Glutamatergic neuron (in vitro differentiated cells): ENCODE measurements at regions not wholly inside any gene's neighbourhood (a gene's known extent, or its start where the extent isn't known, plus 50 kb on each side); places are given as distances from the start of the nearest gene placed in this dataset.
A peak's percentile ranks its signal among the peaks of the same experiment; 100 is the strongest.

Experiments
- DNase-seq: peaks from one replicate; pipeline ENCODE4 v3.0.0; 2022
- H3K27ac Mint-ChIP-seq: one replicate; pipeline ENCODE4 v1.8.0; 2020; ENCODE audit warnings: mild to moderate bottlenecking, mixed read lengths, inconsistent platforms; ENCODE audit not compliant: unreplicated experiment
- H3K27me3 Mint-ChIP-seq: one replicate; pipeline ENCODE4 v1.8.0; 2020; ENCODE audit warnings: mild to moderate bottlenecking, moderate library complexity, mixed read lengths, inconsistent platforms; ENCODE audit not compliant: unreplicated experiment
- H3K36me3 Mint-ChIP-seq: one replicate; pipeline ENCODE4 v1.8.0; 2020; ENCODE audit warnings: mild to moderate bottlenecking, mixed read lengths, inconsistent platforms; ENCODE audit not compliant: unreplicated experiment
- H3K4me1 Mint-ChIP-seq: one replicate; pipeline ENCODE4 v1.8.0; 2020; ENCODE audit warnings: mild to moderate bottlenecking, low read depth, mixed read lengths, inconsistent platforms; ENCODE audit not compliant: unreplicated experiment
- H3K4me3 Mint-ChIP-seq: one replicate; pipeline ENCODE4 v1.8.0; 2020; ENCODE audit warnings: mild to moderate bottlenecking, mixed read lengths, inconsistent platforms; ENCODE audit not compliant: unreplicated experiment
- H3K9me3 Mint-ChIP-seq: one replicate; pipeline ENCODE4 v1.8.0; 2020; ENCODE audit warnings: mild to moderate bottlenecking, moderate library complexity, mixed read lengths, inconsistent platforms; ENCODE audit not compliant: unreplicated experiment
- CTCF ChIP-seq: fragments of 200-600 bp; sonication (generic); IDR thresholded peaks from one replicate; pipeline ENCODE4 v1.5.0; 2021; ENCODE audit not compliant: partially characterized antibody, unreplicated experiment

DNA sequence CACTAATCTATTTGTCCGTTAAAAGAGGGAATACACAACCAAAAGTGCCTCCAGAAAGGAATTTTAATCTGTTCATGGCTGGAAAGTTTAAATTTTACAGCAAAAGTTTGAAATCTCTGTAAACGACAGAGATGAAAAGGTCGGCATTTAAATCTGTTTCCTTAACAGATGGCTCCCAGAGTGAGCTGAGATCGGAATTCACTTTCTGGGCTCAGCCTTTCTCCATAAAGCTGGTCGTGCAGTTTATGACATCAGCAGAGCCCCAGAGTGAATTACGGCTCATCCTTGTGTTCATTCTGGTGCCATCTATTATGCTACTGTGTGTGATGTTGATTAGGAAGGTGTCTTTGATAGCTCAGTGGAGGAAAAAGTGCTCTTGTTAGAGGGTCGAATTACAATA, 117.6 kb upstream of the ZFP64 start:
- TF ChIP-seq CTCF = no peak
- H3K4me1 Mint-ChIP-seq = peaks cover 41% of the 10 kb centered on the region
- H3K36me3 Mint-ChIP-seq = peaks cover 5% of the 10 kb centered on the region
- H3K27ac Mint-ChIP-seq = peak overlapping the region; percentile 95
- no peak for DNase-seq
- peaks cover 2% of the 10 kb centered on the region for H3K27me3 Mint-ChIP-seq
- H3K9me3 Mint-ChIP-seq = peaks cover 5% of the 10 kb centered on the region
- peak overlapping the region; percentile 10 for H3K4me3 Mint-ChIP-seq

DNA sequence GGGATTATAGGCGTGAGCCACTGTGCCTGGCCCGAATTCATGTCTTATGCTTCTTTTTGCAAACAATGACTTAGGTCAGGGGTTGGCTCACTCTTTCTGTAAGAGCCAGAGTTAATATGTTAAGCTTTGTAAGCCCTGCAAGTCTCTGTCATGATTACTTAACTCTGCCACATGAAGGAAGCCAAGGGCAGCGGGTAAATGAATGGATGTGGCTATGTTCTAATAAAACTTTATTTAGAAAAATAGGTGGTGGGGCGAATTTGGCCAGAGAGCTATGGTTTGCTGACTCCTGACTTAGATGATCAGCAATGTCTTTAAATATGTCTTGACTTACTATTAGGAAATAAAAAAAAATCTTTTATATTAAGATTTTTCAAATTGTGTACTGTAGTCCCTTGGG, 114.9 kb upstream of the ZFP64 start:
- H3K9me3 Mint-ChIP-seq = peaks cover 5% of the 10 kb centered on the region
- no peak for DNase-seq
- peaks cover 2% of the 10 kb centered on the region for H3K27me3 Mint-ChIP-seq
- no peak for TF ChIP-seq CTCF
- peaks cover 39% of the 10 kb centered on the region for H3K4me1 Mint-ChIP-seq
- no peak overlapping the region for H3K27ac Mint-ChIP-seq
- peaks cover 5% of the 10 kb centered on the region for H3K36me3 Mint-ChIP-seq
- H3K4me3 Mint-ChIP-seq = no peak overlapping the region

- no peak for DNase-seq
- no peak overlapping the region for H3K4me3 Mint-ChIP-seq
- H3K9me3 Mint-ChIP-seq = peaks cover 5% of the 10 kb centered on the region
- H3K36me3 Mint-ChIP-seq = peaks cover 5% of the 10 kb centered on the region
- H3K4me1 Mint-ChIP-seq = peaks cover 33% of the 10 kb centered on the region
- H3K27me3 Mint-ChIP-seq = peaks cover 2% of the 10 kb centered on the region
- no peak for TF ChIP-seq CTCF
- no peak overlapping the region for H3K27ac Mint-ChIP-seq
Measured at GRCh38 chr20:52305858-52306257, 114.3 kb upstream of the ZFP64 start.

- TF ChIP-seq CTCF = no peak
- no peak for DNase-seq
- no peak overlapping the region for H3K27ac Mint-ChIP-seq
- peaks cover 4% of the 10 kb centered on the region for H3K9me3 Mint-ChIP-seq
- H3K36me3 Mint-ChIP-seq = peaks cover 5% of the 10 kb centered on the region
- peaks cover 2% of the 10 kb centered on the region for H3K27me3 Mint-ChIP-seq
- peaks cover 27% of the 10 kb centered on the region for H3K4me1 Mint-ChIP-seq
- H3K4me3 Mint-ChIP-seq = no peak overlapping the region
Measured at GRCh38 chr20:52305024-52305645, 113.6 kb upstream of the ZFP64 start.

- Mint-ChIP-seq H3K4me1 (peaks cover 15% of the 10 kb centered on the region), H3K27me3 (no peaks in the 10 kb centered on the region), H3K36me3 (peaks cover 5% of the 10 kb centered on the region), H3K9me3 (peaks cover 4% of the 10 kb centered on the region), H3K4me3 (no peak overlapping the region), H3K27ac (peak overlapping the region; percentile 78)
- no peak for DNase-seq
- TF ChIP-seq CTCF = no peak
Measured at GRCh38 chr20:52303281-52303950, 111.8 kb upstream of the ZFP64 start.
